SW 1271 (cell line): ENCODE measurements at regions not wholly inside any gene's neighbourhood (a gene's known extent, or its start where the extent isn't known, plus 50 kb on each side); places are given as distances from the start of the nearest gene placed in this dataset.

Experiments used
- DNase-seq, 2 experiments: peaks; one replicate each; lab custom pipeline; 2025; lab: John Stamatoyannopoulos, UW

DNA sequence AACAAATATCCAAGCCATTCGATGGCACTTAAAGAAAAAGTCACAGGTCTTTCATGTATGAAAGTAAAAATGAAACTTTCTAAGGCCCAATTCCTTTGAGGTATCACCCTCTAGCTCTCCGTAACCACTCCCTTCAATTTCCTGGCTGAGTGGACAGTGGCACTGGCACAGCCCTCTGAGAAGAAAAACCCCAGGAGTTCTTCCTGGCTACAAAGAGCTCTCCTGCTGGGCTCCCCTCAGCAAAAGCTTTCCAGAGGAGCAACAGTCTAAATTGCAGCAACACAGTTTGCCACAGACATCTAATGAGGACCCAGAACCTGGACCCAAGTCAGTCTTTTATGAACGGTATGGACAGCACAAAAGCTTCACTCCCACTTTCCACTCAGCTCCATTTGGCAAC, 71.8 kb downstream of the FUNDC1 start:
- DNase-seq = no peak

GRCh38 chrX:44462850-44463249, 79.8 kb downstream of the FUNDC1 start:
- DNase-seq = no peak

GRCh38 chrX:44459501-44459900, 83.2 kb downstream of the FUNDC1 start:
- no peak for DNase-seq

DNA sequence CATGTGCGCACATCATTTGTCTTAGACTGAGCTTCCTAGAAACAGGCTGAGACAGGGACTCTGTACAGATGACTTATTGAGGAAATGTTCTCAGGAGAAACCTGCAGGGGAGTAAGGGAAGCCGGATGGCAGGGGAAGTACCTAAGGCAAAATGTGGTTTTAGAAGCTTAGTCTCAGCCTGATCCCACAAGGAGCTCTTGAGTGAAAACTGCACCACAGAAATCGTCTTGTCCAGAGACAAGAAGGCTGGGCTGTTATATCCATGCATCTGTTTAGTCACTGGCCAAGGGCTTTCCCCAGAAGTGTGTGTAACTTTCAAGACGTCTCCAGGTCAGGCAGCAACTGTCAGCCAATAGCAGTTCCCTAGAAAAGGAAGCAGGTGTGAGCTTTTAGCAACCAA, 86.0 kb downstream of the FUNDC1 start:
- DNase-seq = no peak

DNA sequence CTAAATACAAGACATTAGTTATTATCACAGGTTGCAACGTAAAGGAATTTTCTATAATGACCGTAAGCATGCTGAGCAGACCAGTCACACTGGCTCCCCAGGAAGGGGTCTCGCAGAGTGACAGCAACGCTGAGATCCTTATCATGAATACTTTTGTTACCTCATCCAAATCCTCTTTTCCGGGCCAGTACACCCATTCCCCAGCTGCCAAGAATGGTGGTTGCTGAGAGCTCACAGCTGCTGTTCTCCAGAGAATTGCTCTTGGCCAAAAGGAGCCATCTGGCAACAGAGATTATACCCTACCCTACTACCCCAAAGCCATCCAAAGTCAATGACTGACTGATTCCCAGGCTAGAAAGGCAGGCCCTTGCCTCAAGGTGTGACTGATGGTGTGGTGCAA, 91.6 kb downstream of the FUNDC1 start:
- DNase-seq = no peak

- no peak for DNase-seq
Observed at GRCh38 chrX:44447214-44447613, 95.4 kb downstream of the FUNDC1 start.

- no peak for DNase-seq
Observed at GRCh38 chrX:44440006-44440405, 96.5 kb upstream of the EFHC2 start.

GRCh38 chrX:44439242-44439794, 95.8 kb upstream of the EFHC2 start:
- DNase-seq = no peak

GRCh38 chrX:44435047-44435446, 91.6 kb upstream of the EFHC2 start:
- DNase-seq = no peak

GRCh38 chrX:44433556-44433955, 90.1 kb upstream of the EFHC2 start:
- DNase-seq = no peak

DNA sequence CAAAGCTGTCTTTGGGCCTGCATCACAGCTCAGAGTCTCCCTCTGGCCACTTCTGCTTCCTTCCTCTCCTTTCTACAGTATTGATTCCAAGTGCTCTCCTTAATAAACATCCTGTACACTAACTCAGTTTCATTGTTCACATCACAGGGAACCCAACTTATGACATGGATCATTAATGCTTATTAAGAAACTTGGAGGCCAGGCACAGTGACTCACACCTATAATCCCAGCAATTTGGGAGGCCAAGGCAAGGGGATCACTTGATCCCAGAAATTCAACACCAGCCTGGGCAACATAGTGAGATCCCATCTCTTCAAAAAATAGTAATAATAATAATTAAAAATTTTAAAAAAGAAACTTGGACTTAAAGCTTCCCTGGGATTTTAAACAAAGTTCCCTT, 89.2 kb upstream of the EFHC2 start:
- DNase-seq = no peak

- no peak for DNase-seq
Observed at GRCh38 chrX:44431194-44431593, 87.7 kb upstream of the EFHC2 start.

DNA sequence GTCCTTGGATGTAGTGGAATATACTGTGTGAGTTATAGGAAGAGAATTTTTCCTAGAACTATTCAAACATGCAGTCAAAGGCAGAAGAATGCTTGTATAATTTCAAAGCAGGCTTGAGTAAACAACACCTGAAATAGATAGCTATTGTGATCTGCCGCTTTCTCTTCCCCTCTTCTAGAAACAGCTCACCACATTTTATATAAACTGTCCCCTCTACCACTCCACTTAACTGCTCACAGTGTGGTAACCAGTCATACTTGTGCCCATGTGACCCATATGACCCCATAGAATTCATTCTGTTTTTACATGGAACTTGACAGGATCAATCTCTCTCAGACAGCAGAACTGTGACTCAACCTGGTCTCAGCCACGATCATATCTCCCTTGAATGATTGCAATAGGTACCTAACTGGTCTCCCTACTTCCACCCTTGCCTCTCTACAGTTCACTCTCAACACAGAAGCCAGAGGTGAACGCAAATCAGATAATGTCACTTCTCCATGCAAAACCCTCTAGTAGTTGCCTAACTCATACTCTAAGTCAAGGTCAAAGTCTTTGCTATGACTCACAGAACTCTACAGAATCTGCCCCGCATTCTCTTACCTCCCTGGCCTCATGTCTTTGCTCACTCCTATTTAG, 85.6 kb upstream of the EFHC2 start:
- no peak for DNase-seq

DNA sequence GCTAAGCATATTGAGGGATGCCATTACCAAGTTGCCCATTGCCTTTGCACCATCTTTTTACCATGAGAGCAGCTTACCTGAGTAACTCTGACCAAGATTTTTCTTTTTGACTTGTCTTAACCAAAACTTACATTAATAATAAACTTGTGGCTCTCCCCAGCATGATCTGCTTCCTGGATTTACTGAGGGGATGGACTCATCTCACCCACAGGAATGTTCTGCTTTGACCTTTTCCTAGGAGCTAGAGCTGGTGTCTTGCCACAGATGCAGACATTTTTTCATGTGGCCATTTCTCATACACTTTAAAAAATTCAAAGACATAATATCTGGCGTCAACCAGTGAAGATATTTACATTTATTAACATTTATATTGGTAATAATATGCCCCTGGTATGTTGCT, 79.2 kb upstream of the EFHC2 start:
- DNase-seq = no peak

GRCh38 chrX:44415639-44416386, 72.3 kb upstream of the EFHC2 start:
- DNase-seq = no peak

DNA sequence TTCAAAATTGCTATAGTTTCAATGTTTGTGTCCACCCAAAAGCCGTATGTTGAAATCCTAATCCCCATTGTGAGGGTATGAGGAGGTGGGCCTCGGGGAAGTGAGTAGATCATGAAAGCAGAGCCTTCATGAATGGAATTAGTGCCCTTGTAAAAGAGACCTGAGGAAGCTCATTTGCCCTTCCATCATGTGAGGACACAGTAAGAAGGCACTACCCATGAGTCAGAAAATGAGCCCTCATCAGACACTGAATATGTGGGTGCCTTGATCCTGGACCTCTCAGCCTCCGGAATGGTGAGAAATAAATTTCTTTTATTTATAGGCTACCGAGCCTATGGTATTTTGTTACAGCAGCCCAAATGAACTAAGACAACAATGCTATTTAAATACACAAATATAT, 57.7 kb upstream of the EFHC2 start:
- no peak for DNase-seq

- DNase-seq = peak in 1 of 2 experiments; percentile 20
Observed at GRCh38 chrX:44400588-44400987, 57.1 kb upstream of the EFHC2 start.

- no peak for DNase-seq
Observed at GRCh38 chrX:44400161-44400560, 56.7 kb upstream of the EFHC2 start.
